Ishikawa (cell line): ENCODE measurements at regions not wholly inside any gene's neighbourhood (a gene's known extent, or its start where the extent isn't known, plus 50 kb on each side); places are given as distances from the start of the nearest gene placed in this dataset.

Source experiments
- CEBPB ChIP-seq: IDR thresholded peaks from 2 replicates; pipeline ENCODE4 v1.6.1; 2012
- CREB1 ChIP-seq: IDR thresholded peaks from 2 replicates; pipeline ENCODE4 v1.6.1; 2012; ENCODE audit warnings: low read depth
- EGR1 ChIP-seq: IDR thresholded peaks from 2 replicates; pipeline ENCODE4 v1.6.1; 2012
- EP300 ChIP-seq: IDR thresholded peaks from 2 replicates; pipeline ENCODE4 v1.6.1; 2012; ENCODE audit warnings: borderline replicate concordance
- FOXM1 ChIP-seq: IDR thresholded peaks from 2 replicates; pipeline ENCODE4 v1.6.1; 2012; ENCODE audit warnings: low read depth, borderline replicate concordance
- NFIC ChIP-seq: IDR thresholded peaks from 2 replicates; pipeline ENCODE4 v1.6.1; 2012
- RAD21 ChIP-seq: IDR thresholded peaks from 2 replicates; pipeline ENCODE4 v1.6.1; 2012; ENCODE audit warnings: low read depth
- TAF1 ChIP-seq: IDR thresholded peaks from 2 replicates; pipeline ENCODE4 v1.6.1; 2012; ENCODE audit warnings: low read depth, mild to moderate bottlenecking
- TCF12 ChIP-seq: IDR thresholded peaks from 2 replicates; pipeline ENCODE4 v1.6.1; 2012; ENCODE audit warnings: low read depth
- TEAD4 ChIP-seq: IDR thresholded peaks from 2 replicates; pipeline ENCODE4 v1.6.1; 2012
- USF1 ChIP-seq: IDR thresholded peaks from 2 replicates; pipeline ENCODE4 v1.6.1; 2012
- YY1 ChIP-seq: IDR thresholded peaks from 2 replicates; pipeline ENCODE4 v1.6.1; 2012; ENCODE audit warnings: low read depth
- ZBTB7A ChIP-seq: IDR thresholded peaks from 2 replicates; pipeline ENCODE4 v1.6.1; 2012; ENCODE audit warnings: low read depth
- TF ChIP-seq, protein P1 (sequence below): IDR thresholded peaks from 2 replicates; pipeline ENCODE4 v1.6.1; 2012; ENCODE audit warnings: low read depth, mild to moderate bottlenecking
- TF ChIP-seq, protein P2 (sequence below): IDR thresholded peaks from 2 replicates; pipeline ENCODE4 v1.6.1; 2012

- no peak for TF ChIP-seq CREB1
- TF ChIP-seq USF1 = no peak
- TF ChIP-seq TEAD4 = no peak
- TF ChIP-seq CEBPB = no peak
- TF ChIP-seq RAD21 = no peak
- TF ChIP-seq TAF1 = no peak
- no peak for TF ChIP-seq ZBTB7A
- TF ChIP-seq TCF12 = no peak
- TF ChIP-seq FOXM1 = no peak
Measured at GRCh38 chr9:18390393-18390792, 83.6 kb upstream of the ADAMTSL1 start.

GRCh38 chr9:18393340-18394130 lies 80.4 kb upstream of the ADAMTSL1 start:
- TF ChIP-seq TAF1 = no peak
- peak; percentile 53 for TF ChIP-seq NFIC

DNA sequence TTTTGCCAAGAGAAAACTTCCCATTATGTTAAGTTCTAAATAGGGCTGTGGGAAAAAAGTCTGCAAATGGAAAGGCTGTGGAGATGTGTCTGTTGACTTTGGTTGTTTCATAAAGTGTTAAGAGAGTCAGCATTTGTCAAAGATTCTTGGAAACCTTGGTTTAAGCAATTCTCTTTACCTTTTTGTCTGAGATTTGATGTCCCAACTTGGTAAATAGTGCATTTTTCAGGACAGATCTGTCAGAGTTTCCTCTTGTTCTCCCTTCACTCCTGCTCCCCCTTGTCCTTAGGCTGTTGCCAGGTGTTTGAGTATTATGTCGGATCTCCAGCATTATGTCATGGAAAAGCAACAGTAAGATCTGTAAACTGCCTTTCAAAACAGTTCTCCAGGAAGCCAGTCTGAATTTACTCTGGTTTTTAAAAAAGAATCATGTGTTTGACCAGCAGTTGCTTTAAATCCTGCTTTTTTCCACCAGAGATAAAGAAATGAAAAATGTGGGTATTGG lies 79.1 kb upstream of the ADAMTSL1 start:
- no peak for TF ChIP-seq NFIC

DNA sequence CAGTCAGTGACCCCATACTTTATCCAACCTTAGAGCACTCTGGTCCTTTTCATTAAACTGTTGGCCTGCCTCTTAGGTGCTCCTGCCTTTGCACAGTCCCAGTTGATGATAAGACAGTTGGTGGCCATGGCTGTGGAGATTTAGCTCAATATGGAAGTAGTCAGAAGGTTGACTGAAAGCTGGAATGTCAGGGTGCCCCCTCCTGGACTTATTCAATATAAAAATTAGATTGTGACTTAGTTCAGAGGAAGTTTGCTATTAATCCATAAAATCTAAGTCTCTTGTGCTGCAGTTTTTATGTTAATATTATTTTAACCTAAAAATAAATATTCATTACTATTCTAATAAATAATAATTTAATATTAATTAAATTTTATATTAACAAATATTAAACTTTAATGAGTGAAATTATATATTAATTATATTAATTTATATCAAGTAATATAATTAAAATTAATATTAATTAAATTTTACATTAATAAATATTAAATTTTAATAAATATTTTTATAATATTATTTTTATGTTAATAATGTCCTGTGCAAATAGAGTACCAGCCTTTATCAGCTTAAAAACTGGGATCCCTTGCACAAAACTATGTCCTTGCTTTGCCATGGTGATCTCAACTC lies 77.7 kb upstream of the ADAMTSL1 start:
- TF ChIP-seq RAD21 = peak; percentile 36; the same call in 1 of the 2 replicates
- no peak for TF ChIP-seq FOXM1

GRCh38 chr9:18397076-18397475 lies 76.9 kb upstream of the ADAMTSL1 start:
- TF ChIP-seq CREB1 (no peak), EP300 (no peak), CEBPB (no peak), TAF1 (no peak), RAD21 (no peak), ZBTB7A (no peak), TCF12 (no peak), USF1 (no peak), TEAD4 (no peak), NFIC (no peak), YY1 (no peak), EGR1 (no peak)
- TF ChIP-seq, protein P1, sequence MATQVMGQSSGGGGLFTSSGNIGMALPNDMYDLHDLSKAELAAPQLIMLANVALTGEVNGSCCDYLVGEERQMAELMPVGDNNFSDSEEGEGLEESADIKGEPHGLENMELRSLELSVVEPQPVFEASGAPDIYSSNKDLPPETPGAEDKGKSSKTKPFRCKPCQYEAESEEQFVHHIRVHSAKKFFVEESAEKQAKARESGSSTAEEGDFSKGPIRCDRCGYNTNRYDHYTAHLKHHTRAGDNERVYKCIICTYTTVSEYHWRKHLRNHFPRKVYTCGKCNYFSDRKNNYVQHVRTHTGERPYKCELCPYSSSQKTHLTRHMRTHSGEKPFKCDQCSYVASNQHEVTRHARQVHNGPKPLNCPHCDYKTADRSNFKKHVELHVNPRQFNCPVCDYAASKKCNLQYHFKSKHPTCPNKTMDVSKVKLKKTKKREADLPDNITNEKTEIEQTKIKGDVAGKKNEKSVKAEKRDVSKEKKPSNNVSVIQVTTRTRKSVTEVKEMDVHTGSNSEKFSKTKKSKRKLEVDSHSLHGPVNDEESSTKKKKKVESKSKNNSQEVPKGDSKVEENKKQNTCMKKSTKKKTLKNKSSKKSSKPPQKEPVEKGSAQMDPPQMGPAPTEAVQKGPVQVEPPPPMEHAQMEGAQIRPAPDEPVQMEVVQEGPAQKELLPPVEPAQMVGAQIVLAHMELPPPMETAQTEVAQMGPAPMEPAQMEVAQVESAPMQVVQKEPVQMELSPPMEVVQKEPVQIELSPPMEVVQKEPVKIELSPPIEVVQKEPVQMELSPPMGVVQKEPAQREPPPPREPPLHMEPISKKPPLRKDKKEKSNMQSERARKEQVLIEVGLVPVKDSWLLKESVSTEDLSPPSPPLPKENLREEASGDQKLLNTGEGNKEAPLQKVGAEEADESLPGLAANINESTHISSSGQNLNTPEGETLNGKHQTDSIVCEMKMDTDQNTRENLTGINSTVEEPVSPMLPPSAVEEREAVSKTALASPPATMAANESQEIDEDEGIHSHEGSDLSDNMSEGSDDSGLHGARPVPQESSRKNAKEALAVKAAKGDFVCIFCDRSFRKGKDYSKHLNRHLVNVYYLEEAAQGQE = no peak
- TF ChIP-seq, protein P2, sequence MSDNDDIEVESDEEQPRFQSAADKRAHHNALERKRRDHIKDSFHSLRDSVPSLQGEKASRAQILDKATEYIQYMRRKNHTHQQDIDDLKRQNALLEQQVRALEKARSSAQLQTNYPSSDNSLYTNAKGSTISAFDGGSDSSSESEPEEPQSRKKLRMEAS = no peak

DNA sequence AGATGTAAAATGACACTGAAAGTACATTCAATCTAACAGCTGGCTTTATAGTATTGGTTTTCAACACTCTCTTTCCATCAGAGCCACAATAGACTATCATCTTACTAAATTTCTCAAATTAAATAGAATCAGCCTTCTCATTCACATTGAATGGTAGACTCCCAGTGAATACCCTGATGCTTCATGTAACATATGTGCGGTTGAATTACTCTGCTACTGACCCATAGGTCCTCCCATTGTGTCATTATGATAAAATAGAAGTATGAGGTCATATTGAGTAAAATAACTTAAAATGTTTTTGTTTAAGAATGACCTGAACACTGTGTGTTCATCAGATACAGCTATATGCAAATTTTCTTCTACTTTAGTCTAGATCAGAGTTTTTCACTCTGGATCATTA lies 75.9 kb upstream of the ADAMTSL1 start:
- TF ChIP-seq NFIC (no peak), EP300 (no peak), USF1 (no peak), RAD21 (no peak), TEAD4 (no peak), ZBTB7A (no peak), TCF12 (no peak)

DNA sequence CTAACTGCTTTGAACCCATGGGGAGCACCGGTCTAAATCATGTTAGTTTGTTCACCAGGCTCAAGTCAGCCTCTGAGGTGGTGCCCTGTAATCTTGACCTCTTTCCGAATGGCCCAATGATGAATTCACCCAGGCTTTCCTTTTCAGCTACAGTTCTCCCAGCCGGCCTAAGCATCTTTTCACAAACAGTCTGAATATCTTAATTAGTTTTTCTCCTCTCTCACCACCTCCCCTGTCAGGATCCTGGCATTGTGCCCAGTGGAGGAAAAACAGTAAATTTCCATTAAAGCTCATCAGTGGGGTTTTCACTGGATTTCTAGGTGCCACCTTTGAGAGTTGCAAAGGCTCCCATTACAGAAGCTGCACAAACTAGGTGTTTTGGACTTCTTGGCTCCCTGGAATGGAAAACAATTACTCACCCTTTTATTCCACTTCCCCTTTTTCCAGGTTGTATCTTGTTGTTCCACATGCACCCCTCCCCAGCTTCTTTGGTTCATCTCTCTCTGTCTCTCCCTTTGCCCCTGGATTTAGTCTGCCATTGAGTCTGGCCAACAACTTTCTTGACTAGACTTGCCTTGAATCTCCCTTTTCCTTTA lies 69.4 kb upstream of the ADAMTSL1 start:
- TF ChIP-seq CREB1 = no peak
- TF ChIP-seq ZBTB7A = no peak
- TF ChIP-seq, protein P1 = no peak
- TF ChIP-seq YY1 = no peak
- TF ChIP-seq FOXM1 = no peak
